NCI-H2081 treated with DMSO at 0.1 percent for 48 hours (cell line): ENCODE measurements at regions not wholly inside any gene's neighbourhood (a gene's known extent, or its start where the extent isn't known, plus 50 kb on each side); places are given as distances from the start of the nearest gene placed in this dataset.

Experiments
- DNase-seq: peaks from one replicate; lab custom pipeline; 2025; lab: John Stamatoyannopoulos, UW

GRCh38 chr18:44062345-44062744 is 618.3 kb upstream of the SETBP1 start:
- DNase-seq: no peak

DNA sequence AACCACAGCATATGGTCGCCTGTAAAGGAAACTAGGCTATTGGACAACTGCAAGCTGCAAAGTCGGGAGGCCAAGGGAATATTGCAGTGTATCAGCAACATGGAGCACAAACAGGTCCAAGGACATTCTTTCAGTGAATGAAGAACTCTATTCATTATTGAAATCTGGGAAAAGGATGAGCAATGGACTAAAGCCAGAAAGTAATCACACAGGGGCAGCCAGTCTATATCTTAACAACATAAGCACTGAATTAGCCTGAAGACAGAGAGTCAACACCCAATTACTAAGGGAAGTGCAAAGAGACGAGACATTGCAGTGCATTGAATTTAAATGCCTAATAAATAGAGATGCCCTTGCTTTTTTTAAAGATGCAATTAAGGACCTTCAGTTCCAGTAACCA is 615.5 kb upstream of the SETBP1 start:
- DNase-seq: no peak

DNA sequence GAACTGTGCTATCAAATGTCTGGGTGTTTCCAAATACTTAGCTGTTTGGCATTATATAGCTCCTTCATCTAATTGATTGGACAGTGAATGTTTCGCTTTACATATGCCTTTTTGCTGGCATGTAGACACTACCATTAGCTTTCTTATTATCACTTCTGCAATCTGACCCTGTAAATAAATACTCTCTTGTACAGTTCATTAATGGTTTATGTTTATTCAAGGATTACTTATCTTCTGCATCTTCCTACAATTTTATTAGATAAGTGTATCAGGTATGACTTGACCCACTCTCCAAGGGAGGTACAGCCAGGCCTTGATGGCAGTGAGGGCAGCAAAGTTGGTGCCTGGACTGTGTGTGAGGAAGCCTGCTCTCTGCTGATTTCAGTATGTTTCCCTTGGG is 614.1 kb upstream of the SETBP1 start:
- no peak for DNase-seq

DNA sequence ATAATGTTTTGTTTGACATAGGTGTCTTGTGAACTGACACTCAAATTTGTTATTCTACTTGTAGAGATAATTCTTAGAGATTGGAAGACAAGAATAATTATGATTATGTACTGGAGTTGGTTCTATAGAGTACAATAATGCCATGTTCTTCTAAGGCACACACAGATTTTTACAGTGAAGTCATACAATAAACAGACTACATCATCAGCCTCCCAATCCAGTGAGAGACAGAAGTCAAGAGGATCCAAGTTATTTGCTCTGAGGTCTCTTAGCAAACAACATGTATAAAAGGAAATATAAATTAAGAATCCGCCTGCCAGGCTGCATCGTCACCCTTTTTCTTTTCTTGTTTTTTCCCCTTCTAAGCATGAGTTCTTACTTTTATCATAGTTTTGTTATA is 613.5 kb upstream of the SETBP1 start:
- no peak for DNase-seq

DNA sequence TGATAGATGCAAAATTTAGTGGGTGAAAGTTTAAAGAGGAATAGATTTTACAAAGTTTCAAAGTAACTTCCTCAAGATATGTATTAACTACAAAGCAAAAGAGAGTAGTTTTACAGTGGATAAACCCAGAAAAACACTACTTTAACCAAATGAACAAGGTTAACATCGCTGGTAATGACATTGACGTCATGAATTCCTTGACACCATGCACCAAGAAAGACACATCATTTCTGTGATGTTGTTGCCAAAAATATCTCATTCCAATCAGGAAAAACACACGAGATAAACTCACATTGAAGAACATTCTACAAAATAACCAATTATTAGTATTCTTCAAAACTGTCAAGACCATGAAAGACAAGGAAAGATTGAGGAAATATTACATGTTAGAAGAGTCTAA is 605.6 kb upstream of the SETBP1 start:
- DNase-seq: no peak

DNA sequence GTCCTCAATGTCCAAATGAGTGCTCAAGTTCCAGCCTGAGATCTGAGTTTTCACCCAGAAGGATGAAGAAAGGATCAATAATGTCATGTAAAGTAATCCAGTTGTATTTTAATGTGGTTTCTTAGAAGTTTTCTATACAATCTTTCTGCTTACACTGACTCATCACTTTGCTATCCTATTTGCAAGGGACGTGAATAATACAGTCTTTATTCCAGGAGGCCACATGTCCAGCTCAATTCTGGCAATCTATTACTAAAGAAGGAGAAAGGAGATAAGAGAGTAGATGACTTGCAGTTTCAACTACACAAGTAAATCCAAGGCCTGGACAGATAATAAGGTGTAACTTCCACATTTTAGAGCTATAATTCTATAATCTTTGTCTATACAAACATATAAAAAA is 601.1 kb upstream of the SETBP1 start:
- no peak for DNase-seq

DNA sequence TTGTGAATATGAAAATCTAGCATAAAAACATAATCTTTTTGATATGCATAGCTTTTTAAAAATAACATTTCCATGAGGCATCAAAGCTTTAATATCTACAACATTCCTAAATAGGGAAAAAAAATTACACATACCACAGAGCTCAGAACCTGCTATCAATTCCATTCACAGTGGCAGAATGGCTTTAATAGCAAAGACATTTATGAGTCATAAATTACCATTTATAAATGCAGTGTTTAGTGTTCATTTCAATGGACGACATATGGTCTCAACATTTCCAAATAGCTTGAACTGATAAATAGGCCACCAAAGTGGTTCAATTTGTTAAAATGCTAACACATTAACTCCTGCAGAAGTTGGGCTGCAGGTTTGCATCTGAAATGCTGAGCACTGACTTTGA is 600.6 kb upstream of the SETBP1 start:
- DNase-seq: no peak

DNA sequence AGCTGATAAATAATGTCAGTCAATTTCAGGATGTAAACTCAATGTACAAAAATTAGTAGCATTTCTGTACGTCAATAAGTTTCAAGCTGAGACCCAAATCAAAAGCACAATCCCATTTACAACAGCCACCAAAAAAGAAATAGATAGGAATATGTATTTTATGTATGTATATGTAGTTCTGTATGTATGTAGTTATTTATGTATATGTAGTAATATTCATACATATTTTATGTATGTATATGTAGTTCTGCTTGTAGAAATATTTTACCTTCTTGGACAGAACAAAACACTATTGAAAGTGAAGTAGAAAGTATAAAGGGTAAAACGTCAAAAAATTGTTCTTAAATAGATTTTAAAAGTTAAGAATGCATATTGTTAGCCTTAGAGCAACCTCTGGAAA is 591.0 kb upstream of the SETBP1 start:
- no peak for DNase-seq

DNA sequence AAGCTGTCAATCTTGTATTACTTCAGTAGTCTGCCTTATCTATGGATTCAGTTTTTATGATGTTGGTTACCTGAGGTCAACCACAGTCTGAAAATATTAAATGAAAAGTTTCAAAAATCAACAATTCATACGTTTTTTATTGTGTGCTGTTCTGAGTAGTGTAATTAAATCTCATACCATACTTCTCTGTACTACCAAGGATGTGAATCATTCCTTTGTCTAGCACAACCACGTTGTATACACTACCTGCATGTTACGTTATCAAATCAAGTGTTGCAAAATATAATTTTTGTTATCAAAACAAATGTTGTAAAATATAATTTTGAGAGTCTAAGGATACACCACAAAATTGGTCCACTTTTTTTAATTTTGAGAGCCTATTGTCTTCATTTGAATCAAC is 590.2 kb upstream of the SETBP1 start:
- no peak for DNase-seq

DNA sequence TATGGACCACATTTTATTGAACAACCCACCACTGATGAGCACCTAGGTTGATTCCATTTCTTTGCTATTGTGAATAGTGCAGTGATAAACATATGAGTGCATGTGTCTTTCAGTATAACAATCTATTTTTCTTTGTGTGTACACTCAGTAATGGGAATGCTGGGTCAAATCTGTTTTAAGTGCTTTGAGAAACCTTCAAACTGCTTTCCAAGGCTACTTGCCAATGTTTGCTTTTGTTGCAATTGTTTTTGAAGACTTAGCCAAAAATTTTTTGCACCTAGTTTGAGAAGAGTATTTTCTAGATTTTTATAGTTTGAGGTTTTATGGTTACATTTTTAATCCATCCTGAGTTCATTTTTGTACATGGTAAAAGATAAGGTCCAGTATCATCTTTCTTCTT is 587.4 kb upstream of the SETBP1 start:
- no peak for DNase-seq

GRCh38 chr18:44096016-44096415 is 584.7 kb upstream of the SETBP1 start:
- no peak for DNase-seq

DNA sequence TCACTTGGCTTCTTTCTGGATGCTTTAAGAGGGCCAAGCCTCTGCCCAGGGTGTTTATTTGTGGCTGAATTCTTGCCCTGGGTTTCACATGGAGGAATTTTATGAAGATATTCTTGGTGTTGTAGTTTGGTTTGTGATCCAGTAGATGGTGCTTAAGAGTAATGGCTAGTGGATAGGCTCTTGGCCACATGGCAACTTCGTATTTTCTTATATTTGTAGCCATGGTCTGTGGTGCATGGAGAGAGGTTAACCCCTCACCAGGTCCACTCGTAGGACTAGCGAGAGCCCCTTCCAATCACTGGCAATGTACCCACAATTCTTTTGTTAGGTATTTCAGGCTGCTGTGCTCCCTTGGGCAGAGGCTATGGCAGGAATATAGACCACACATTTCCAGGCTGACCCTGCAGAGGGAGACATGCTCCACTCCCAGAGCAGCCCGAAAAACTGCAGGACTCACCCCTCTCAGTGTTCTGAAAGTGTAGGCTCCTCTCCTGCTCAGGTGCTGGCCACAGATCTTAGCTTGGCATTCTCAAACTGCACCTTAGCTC is 582.1 kb upstream of the SETBP1 start:
- DNase-seq: no peak

- DNase-seq: no peak
These were observed 573.5 kb upstream of the SETBP1 start for GRCh38 chr18:44107187-44107586.

GRCh38 chr18:44111337-44111736 is 569.4 kb upstream of the SETBP1 start:
- no peak for DNase-seq

DNA sequence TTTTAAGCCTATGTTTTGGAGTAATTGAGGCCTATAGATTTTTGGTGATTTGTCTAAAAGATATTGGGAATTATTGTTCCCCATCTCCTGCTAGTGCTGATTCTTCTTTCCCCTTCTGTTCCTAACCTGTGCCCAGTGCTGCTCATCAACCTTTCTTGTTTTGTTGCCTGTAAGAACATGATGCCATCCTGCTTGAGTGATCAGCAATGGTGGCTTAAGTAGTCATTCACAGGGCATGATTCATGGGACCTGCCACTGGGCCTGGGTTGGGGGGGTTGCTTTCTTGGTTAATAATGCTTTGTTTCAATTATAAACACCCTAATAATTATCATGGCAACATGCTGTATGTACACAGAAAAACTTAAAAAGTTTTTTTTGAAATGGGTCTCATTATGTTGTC is 562.9 kb upstream of the SETBP1 start:
- DNase-seq: no peak

DNA sequence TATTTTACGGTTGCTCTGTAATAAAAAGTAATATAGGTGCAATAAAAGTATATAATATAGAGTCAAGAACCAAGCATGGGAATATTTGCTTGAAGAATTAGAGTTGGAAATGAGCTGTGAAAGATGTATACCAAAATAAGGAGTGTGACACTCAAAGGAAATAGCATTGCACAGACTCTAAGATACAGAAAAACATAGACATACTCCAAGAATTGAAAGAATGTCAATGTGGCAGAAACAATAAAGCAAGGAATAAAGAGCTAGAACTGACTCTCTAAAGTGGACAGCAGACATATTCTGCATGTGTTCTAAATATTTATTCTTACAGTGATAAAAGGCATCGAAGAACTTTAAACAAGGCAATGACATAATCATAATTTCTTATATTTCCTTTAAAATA is 561.1 kb upstream of the SETBP1 start:
- DNase-seq: no peak

- DNase-seq: no peak
These were observed 556.9 kb upstream of the SETBP1 start for GRCh38 chr18:44123743-44124142.

DNA sequence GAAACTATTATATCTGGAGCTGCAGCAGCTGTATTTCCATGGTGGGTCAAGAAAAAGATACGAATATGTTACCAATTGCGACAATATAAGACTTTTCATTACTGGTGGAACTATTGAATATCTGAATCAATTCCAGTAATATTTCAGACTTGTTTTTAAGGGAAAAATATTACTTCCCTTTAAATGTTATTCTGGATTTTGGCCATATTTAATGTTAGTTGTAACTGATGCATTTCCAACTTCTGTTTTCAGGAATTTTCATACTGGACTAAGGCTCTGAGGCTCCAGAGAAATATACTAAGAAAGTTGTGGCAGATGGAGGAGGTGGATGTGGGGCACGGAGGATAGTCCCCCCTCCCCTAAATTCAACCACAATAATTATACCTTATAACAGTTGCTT is 555.2 kb upstream of the SETBP1 start:
- DNase-seq: no peak

DNA sequence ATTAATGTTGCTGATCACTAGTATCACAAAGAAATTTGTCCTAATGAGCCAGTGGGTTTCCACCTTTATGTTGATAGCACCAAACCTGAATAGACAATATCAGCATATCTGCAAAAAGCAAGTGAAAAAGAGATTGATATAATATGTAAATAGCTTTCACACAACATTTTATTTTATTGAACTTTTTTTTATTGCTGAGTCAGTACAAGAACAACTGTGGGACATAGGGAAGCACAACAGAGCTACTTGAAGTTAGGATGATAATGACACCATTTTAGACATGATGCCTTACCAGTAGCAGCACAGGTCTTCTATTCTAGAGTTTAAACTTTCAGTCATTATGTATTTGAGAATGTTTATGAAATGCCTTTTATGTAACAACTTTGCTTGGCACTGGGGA is 554.1 kb upstream of the SETBP1 start:
- DNase-seq: no peak

DNA sequence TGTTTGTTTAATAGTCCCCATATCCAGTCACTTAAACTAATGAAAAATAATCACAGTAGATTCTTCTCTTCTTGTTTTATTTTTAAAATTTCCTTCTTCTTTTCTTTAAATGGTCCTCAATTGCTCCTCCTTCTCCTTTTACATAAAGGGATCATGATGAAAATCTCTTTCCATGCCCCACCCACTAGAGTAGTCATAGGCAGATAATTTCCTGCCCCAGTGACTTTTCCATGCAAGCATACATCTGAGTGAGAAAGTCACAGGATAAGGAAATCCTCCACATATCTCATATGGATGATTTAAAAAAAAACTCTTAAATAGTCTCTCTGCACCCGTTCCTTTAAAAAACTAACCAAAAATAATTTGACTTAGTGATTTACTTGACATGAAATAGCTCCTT is 552.3 kb upstream of the SETBP1 start:
- DNase-seq: no peak

DNA sequence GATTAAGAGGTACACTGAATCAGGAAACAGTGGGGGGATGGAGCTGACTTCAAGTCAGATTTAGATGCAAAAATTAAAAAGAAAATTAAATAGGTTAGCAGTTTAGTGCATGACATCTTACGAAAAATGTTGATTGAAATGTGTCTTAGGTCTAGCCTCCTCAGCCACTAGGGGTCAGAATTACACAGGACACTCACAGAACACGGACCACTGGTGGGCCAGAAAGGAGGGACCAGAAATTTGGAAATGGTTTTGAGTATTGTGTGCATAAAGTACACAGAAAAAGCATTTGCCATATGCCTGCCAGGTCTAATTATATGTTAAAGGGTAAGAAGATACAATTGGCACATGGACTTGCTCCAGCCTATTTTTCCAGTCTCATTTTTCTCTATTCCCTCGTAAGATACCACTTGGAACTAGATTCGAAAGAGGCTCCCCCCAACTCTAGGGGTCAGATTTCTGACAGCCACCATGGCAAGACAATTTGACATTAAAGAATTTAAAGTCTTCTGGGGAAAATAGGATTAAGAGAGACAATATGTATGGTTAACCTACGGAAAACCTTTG is 550.2 kb upstream of the SETBP1 start:
- DNase-seq: peak; percentile 92

DNA sequence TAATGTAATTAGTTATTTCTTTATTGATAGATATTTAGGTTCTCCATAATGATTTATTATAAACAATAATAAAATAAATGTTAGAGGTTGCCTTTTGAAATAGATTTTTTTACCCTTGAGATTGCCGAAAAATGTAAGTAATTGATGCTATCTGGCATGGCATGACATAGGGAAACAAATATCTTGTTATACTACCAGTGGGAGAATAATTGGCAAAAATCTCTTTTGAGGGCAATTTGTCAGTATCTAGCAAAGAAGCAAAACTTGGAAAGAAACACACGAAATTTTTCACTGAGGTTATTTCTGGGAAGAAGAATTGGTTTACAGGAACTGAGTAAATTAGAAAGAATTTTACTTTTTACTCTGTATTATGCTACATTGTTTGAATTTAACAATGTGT is 547.2 kb upstream of the SETBP1 start:
- no peak for DNase-seq

DNA sequence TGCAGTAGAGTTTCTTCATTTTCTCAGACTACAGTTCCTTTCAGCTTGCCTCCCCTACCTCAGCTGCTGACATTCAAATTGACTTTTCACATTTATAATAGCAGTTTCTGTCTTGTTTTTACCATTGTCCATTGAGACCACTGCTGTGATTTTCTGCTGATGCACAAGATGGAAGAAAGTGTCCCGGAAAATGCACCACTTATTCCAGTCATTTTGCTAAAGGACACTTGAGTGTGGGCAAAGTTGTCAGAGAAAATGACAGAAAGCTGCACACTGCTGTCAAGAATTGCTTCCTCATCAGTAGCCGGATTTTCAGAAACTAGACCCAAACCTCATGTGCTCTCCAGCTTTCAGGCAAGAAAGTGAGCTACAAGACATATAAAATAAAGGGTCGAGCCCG is 546.2 kb upstream of the SETBP1 start:
- no peak for DNase-seq

- no peak for DNase-seq
These were observed 544.9 kb upstream of the SETBP1 start for GRCh38 chr18:44135741-44136140.

GRCh38 chr18:44136326-44136725 is 544.4 kb upstream of the SETBP1 start:
- no peak for DNase-seq
